NCI-H2227 treated with DMSO at 0.1 percent for 48 hours (cell line): ENCODE measurements at regions not wholly inside any gene's neighbourhood (a gene's known extent, or its start where the extent isn't known, plus 50 kb on each side); places are given as distances from the start of the nearest gene placed in this dataset.

Experiments used
- DNase-seq: peaks from one replicate; lab custom pipeline; 2025; lab: John Stamatoyannopoulos, UW

GRCh38 chr13:59546178-59546577 lies 617.5 kb downstream of the DIAPH3 start:
- no peak for DNase-seq

- DNase-seq: no peak
Measured at GRCh38 chr13:59547950-59548349, 615.8 kb downstream of the DIAPH3 start.

- no peak for DNase-seq
Measured at GRCh38 chr13:59562924-59563323, 600.8 kb downstream of the DIAPH3 start.

GRCh38 chr13:59566561-59566960 lies 597.2 kb downstream of the DIAPH3 start:
- DNase-seq: no peak

- DNase-seq: no peak
Measured at GRCh38 chr13:59568306-59568705, 595.4 kb downstream of the DIAPH3 start.

- DNase-seq: no peak
Measured at GRCh38 chr13:59570204-59570603, 593.5 kb downstream of the DIAPH3 start.

GRCh38 chr13:59584101-59584500 lies 579.6 kb downstream of the DIAPH3 start:
- DNase-seq: no peak

GRCh38 chr13:59584761-59585670 lies 578.7 kb downstream of the DIAPH3 start:
- DNase-seq: no peak

GRCh38 chr13:59587030-59587429 lies 576.7 kb downstream of the DIAPH3 start:
- no peak for DNase-seq

- no peak for DNase-seq
Measured at GRCh38 chr13:59587971-59588716, 575.6 kb downstream of the DIAPH3 start.

GRCh38 chr13:59588717-59589067 lies 575.0 kb downstream of the DIAPH3 start:
- DNase-seq: no peak

- DNase-seq: no peak
Measured at GRCh38 chr13:59601993-59602392, 561.7 kb downstream of the DIAPH3 start.

- no peak for DNase-seq
Measured at GRCh38 chr13:59603646-59604045, 560.1 kb downstream of the DIAPH3 start.

- DNase-seq: no peak
Measured at GRCh38 chr13:59607172-59607571, 556.6 kb downstream of the DIAPH3 start.

GRCh38 chr13:59607780-59608233 lies 555.9 kb downstream of the DIAPH3 start:
- DNase-seq: no peak

GRCh38 chr13:59609421-59609820 lies 554.3 kb downstream of the DIAPH3 start:
- no peak for DNase-seq
